ENCODE measurements at regions not wholly inside any gene's neighbourhood (a gene's known extent, or its start where the extent isn't known, plus 50 kb on each side); places are given as distances from the start of the nearest gene placed in this dataset.

- Histone ChIP-seq H3K27ac (ENCODE audit: low read depth in 2 of 2, low read length in 2 of 2) (no peak overlapping the region), H3K9ac (ENCODE audit: low read length in 3 of 3) (no peak overlapping the region), H3K36me3 (ENCODE audit: control insufficient read depth in 2 of 3, insufficient read depth in 3 of 3, low read length in 3 of 3) (no peaks in the 10 kb centered on the region), H3K4me1 (ENCODE audit: control insufficient read depth in 2 of 3, insufficient read depth in 2 of 3, low read depth in 1 of 3, low read length in 3 of 3) (no peaks in the 10 kb centered on the region), H3K9me3 (ENCODE audit: control insufficient read depth in 2 of 3, insufficient read depth in 1 of 3, low read length in 3 of 3) (no peaks in the 10 kb centered on the region), H3K27me3 (ENCODE audit: control insufficient read depth, insufficient read depth, low read length) (no peaks in the 10 kb centered on the region), H3K4me3 (ENCODE audit: low read length in 3 of 3) (no peak overlapping the region)
- TF ChIP-seq, protein P1, sequence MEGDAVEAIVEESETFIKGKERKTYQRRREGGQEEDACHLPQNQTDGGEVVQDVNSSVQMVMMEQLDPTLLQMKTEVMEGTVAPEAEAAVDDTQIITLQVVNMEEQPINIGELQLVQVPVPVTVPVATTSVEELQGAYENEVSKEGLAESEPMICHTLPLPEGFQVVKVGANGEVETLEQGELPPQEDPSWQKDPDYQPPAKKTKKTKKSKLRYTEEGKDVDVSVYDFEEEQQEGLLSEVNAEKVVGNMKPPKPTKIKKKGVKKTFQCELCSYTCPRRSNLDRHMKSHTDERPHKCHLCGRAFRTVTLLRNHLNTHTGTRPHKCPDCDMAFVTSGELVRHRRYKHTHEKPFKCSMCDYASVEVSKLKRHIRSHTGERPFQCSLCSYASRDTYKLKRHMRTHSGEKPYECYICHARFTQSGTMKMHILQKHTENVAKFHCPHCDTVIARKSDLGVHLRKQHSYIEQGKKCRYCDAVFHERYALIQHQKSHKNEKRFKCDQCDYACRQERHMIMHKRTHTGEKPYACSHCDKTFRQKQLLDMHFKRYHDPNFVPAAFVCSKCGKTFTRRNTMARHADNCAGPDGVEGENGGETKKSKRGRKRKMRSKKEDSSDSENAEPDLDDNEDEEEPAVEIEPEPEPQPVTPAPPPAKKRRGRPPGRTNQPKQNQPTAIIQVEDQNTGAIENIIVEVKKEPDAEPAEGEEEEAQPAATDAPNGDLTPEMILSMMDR (IDR thresholded peaks at IDR 0.05; ENCODE audit: borderline replicate concordance, extremely low read depth, insufficient read depth): no peak
- FAIRE-seq (no peak), DNase-seq (no peak)
- intact Hi-C loops (cut with DNase I): no loop called here
Measured at GRCh38 chr7:67843001-67843565, 846.5 kb downstream of the TYW1 start.

DNA sequence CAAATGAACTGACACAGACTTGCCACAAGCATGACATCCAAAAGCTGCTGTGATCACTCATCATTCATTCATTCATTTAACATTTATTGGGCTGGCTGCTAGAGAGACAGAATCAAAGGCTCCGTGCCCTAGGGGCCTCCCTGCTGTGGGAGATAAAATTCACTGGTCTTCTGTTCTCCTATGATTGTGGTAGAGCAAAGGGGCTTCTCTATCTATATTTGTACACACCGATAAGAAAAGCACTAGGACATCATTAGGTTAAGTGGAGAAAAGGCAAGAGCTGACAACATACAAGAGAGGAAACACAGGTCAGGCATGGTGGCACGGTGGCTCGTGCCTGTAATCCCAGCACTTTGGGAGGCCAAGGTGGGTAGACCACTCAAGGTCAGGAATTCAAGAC lies 847.0 kb downstream of the TYW1 start:
- Histone ChIP-seq H3K4me1 (ENCODE audit: control insufficient read depth in 2 of 3, insufficient read depth in 2 of 3, low read depth in 1 of 3, low read length in 3 of 3) (no peaks in the 10 kb centered on the region), H3K27me3 (ENCODE audit: control insufficient read depth, insufficient read depth, low read length) (no peaks in the 10 kb centered on the region), H3K4me3 (ENCODE audit: low read length in 3 of 3) (no peak overlapping the region), H3K36me3 (ENCODE audit: control insufficient read depth in 2 of 3, insufficient read depth in 3 of 3, low read length in 3 of 3) (no peaks in the 10 kb centered on the region), H3K9me3 (ENCODE audit: control insufficient read depth in 2 of 3, insufficient read depth in 1 of 3, low read length in 3 of 3) (no peaks in the 10 kb centered on the region), H3K9ac (ENCODE audit: low read length in 3 of 3) (no peak overlapping the region), H3K27ac (ENCODE audit: low read depth in 2 of 2, low read length in 2 of 2) (no peak overlapping the region)
- no peak for FAIRE-seq
- no peak for DNase-seq
- intact Hi-C loops (cut with DNase I): no loop called here
- TF ChIP-seq, protein P1 (IDR thresholded peaks at IDR 0.05; ENCODE audit: borderline replicate concordance, extremely low read depth, insufficient read depth): no peak

DNA sequence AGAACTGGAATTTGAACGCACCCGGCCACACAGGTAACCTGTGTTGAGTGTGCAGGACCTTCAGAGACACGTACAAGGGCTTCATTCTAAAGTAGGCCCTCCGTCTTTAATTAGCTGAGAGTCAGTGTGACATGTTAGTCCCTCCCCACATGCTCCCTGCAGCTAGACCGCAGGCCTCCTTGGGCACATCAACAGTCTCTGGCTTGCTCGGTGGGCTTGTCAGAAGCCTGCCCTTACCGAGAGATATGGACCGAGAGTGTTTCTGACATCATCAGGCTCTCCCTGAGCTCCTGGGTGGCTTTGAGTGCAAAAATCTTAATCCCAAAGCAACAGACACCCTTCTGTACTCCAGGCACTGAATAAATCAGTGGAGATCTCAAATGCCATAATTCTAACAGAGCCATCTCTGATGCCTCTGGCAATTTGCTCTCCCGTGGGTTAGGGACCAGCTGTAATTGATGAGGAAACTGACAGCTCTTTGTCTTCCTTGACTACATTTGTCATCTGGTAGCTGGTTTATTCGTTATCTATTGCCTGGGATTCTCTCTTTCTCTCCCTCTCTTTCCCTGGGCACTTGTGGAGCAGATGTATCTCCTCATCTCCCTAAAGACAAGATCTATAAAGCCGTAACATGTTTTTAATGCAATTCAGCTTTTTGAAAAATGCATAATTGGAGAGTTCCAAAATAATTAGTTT lies 850.6 kb downstream of the TYW1 start:
- no peaks in the 10 kb centered on the region for H3K4me1 ChIP-seq (ENCODE audit: control insufficient read depth in 2 of 3, insufficient read depth in 2 of 3, low read depth in 1 of 3, low read length in 3 of 3)
- no peak overlapping the region for H3K4me3 ChIP-seq (ENCODE audit: low read length in 3 of 3)
- TF ChIP-seq, protein P1 (IDR thresholded peaks at IDR 0.05; ENCODE audit: borderline replicate concordance, extremely low read depth, insufficient read depth): no peak
- FAIRE-seq (no peak), DNase-seq (peak in 1 of 5 donors; percentile 36)
- no peak overlapping the region for H3K9ac ChIP-seq (ENCODE audit: low read length in 3 of 3)
- H3K36me3 ChIP-seq (ENCODE audit: control insufficient read depth in 2 of 3, insufficient read depth in 3 of 3, low read length in 3 of 3): no peaks in the 10 kb centered on the region
- no peak overlapping the region for H3K27ac ChIP-seq (ENCODE audit: low read depth in 2 of 2, low read length in 2 of 2)
- intact Hi-C loops (cut with DNase I): no loop called here
- no peaks in the 10 kb centered on the region for H3K9me3 ChIP-seq (ENCODE audit: control insufficient read depth in 2 of 3, insufficient read depth in 1 of 3, low read length in 3 of 3)
- H3K27me3 ChIP-seq (ENCODE audit: control insufficient read depth, insufficient read depth, low read length): no peaks in the 10 kb centered on the region

Data from kidney (tissue), 13 donors.